HG03135 (cell line): ENCODE measurements at regions not wholly inside any gene's neighbourhood (a gene's known extent, or its start where the extent isn't known, plus 50 kb on each side); places are given as distances from the start of the nearest gene placed in this dataset.
"Not testable (repeated sequence)": the region's sequence is repeated elsewhere in the genome, so short reads cannot be mapped to it uniquely, and the experiment has no call there.

Experiments
- ATAC-seq: cut with Tn5 transposase; IDR thresholded peaks from one replicate; pipeline ENCODE4 v1.9.1; 2021; ENCODE audit warnings: mild to moderate bottlenecking, moderate library complexity; ENCODE audit not compliant: unreplicated experiment

GRCh38 chr4:171538601-171539100 is 274.6 kb upstream of the GALNTL6 start:
- ATAC-seq: no peak

- ATAC-seq: no peak
Measured at GRCh38 chr4:171534391-171534790, 278.8 kb upstream of the GALNTL6 start.

- ATAC-seq: no peak
Measured at GRCh38 chr4:171532968-171533367, 280.2 kb upstream of the GALNTL6 start.

GRCh38 chr4:171524903-171525302 is 288.3 kb upstream of the GALNTL6 start:
- no peak for ATAC-seq

GRCh38 chr4:171521726-171522125 is 291.5 kb upstream of the GALNTL6 start:
- ATAC-seq: no peak

GRCh38 chr4:171519457-171519856 is 293.7 kb upstream of the GALNTL6 start:
- no peak for ATAC-seq

GRCh38 chr4:171517883-171518282 is 295.3 kb upstream of the GALNTL6 start:
- ATAC-seq: no peak

GRCh38 chr4:171516694-171517093 is 296.5 kb upstream of the GALNTL6 start:
- no peak for ATAC-seq

GRCh38 chr4:171484681-171485080 is 328.5 kb upstream of the GALNTL6 start:
- ATAC-seq: no peak

- no peak for ATAC-seq
Measured at GRCh38 chr4:171478181-171478580, 335.0 kb upstream of the GALNTL6 start.

- ATAC-seq: not testable (repeated sequence)
Measured at GRCh38 chr4:171475111-171475510, 338.1 kb upstream of the GALNTL6 start.

- no peak for ATAC-seq
Measured at GRCh38 chr4:171473155-171473554, 340.0 kb upstream of the GALNTL6 start.

- no peak for ATAC-seq
Measured at GRCh38 chr4:171472230-171472629, 341.0 kb upstream of the GALNTL6 start.

GRCh38 chr4:171464499-171464898 is 348.7 kb upstream of the GALNTL6 start:
- no peak for ATAC-seq

- ATAC-seq: no peak
Measured at GRCh38 chr4:171461191-171461590, 352.0 kb upstream of the GALNTL6 start.

- no peak for ATAC-seq
Measured at GRCh38 chr4:171448919-171449481, 364.2 kb upstream of the GALNTL6 start.

- ATAC-seq: no peak
Measured at GRCh38 chr4:171448358-171448757, 364.8 kb upstream of the GALNTL6 start.

GRCh38 chr4:171441300-171441941 is 371.8 kb upstream of the GALNTL6 start:
- no peak for ATAC-seq

- ATAC-seq: no peak
Measured at GRCh38 chr4:171433674-171434073, 379.5 kb upstream of the GALNTL6 start.

- no peak for ATAC-seq
Measured at GRCh38 chr4:171432536-171432935, 380.7 kb upstream of the GALNTL6 start.

GRCh38 chr4:171430495-171430894 is 382.7 kb upstream of the GALNTL6 start:
- no peak for ATAC-seq

GRCh38 chr4:171397175-171397574 is 416.0 kb upstream of the GALNTL6 start:
- ATAC-seq: no peak

- ATAC-seq: no peak
Measured at GRCh38 chr4:171390626-171391025, 422.6 kb upstream of the GALNTL6 start.
